GM19397 (cell line): ENCODE measurements at regions not wholly inside any gene's neighbourhood (a gene's known extent, or its start where the extent isn't known, plus 50 kb on each side); places are given as distances from the start of the nearest gene placed in this dataset.

Experiments
- ATAC-seq: cut with Tn5 transposase; IDR thresholded peaks from one replicate; pipeline ENCODE4 v1.9.1; 2021; ENCODE audit warnings: mild to moderate bottlenecking, moderate library complexity; ENCODE audit not compliant: unreplicated experiment

DNA sequence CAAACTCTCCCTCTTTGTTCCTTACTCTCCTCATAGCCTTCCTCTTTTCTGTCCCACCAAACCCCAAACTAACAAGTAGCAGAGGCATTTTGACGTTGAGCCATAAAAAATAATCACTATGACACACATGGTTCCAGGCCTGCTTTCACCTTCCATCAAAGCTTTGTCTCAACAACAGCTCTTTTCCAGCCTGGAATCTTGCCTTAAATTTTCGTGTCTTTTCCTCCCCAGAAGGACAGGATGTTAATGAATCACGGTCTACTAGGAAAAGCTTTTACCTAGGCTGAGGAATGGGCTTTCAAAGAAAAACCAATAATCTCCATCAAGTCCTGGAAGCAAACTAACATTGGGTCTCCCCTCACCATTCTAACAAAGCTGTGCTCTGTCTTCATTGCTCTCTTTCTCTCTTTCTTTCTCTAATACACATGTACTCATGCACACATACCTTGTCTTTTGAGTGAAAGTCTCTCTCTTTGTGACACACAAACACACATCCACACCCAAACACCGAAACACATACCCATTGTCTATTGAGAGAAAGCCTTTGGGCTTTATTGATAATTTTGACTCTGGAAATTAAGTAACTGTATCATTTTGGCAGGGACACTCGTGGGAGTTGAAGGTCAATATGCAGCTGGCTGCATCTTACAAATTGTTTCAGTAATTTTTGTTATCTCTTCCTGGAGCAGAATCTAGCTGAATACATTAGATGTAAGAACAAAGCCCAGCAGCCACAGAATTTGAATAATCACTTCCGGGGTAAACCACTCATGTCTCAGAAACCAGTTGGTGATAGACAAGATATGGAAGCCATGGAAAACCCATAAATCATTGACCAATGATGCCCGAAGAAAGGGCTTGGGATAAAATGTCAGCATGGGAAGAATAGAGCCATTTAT is 107.4 kb upstream of the SLC4A7 start:
- peak; percentile 47 for ATAC-seq

DNA sequence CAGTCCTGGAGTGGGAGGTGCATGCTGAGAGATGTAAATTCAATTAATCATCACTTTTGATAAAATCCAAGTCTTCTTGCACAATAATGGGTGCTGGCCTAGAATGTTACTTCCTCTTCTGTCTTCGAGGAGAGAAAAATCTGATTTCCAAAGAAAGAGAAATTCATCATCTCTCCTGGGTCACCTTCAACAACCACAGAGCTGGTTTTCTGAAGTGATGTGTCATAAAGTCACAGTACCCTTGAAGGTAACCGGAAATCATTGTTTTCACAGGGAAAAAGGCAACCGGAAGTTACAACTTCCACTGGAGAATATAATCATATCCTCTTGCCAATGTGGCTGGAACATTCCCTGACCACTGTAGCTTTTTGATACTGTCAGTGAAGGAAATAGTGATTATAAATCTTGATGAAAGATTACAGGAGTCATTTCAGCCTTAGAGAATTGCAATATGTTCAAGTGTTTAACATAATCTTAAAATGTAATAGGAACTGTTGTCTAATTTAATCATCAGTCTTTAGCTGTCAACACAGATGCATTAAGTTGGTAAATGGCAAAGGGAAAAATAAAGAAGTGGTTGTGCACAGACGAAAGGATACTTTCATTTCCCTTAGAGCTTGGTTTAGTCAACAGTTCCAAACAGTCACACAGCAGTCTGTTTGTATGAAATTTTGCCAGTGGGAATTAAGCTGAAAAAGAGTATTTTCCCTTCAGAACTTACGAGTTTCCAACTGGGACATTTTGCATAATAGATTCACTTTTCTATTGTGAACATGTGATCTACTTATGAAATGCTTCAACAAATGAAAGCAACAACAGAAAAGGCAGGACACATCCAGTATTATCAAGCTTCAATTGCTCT is 106.5 kb upstream of the SLC4A7 start:
- ATAC-seq: no peak

DNA sequence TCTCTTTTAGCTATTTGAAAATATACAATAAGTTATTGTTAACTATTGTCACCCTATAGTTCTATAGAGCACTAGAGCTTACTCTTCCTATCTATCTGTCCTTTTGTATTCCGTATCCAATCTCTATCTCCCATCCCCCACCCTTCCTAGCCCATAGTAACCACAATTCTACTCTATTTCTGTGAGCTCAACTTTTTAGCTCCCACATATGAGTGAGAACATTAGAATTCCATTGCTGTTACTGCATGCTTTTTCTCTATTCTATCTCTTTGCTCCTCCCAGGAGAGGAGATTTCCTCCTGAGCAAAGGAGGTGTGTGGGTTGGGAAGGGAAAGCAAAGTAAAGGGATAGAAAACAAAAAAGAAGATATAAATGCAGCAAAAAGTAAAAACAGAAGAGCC is 105.6 kb upstream of the SLC4A7 start:
- ATAC-seq: no peak

DNA sequence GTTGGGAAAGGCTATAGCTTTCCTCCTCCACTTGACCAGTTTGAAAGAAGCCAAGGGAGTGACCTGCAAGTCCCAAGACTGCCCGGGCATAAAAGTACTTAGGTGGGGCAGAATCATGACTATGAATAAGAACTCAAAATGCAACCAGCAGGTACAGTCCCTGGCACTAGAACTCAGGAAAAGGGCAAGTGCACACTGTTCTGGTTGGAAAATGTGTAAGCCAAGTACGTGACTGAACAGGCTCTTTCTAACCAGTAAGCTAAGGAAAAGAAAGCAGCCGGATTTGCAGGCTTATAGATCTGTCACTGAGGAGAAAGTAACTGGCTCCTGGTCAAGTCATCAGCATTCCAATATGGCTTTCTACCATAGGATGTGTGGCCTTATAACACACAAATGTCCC is 101.2 kb upstream of the SLC4A7 start:
- no peak for ATAC-seq

DNA sequence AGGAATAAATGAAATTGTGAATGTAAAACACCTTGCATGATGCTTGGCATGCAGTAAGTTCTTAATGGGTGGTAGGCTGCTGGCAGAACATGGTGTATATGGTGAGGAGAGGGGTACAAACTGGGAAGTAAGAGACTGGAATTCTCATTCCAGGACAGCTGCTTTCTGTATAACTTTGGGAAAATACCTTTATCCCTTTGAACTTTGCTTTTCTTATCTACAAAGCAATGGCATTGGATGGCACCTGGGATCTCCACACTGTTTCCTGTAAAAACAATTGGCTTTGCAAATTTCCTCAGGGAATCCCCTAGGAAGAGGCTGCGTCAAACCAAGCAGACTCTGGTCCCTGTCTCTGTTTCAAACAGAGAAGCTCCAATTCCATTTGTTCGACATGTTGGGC is 100.7 kb upstream of the SLC4A7 start:
- no peak for ATAC-seq

DNA sequence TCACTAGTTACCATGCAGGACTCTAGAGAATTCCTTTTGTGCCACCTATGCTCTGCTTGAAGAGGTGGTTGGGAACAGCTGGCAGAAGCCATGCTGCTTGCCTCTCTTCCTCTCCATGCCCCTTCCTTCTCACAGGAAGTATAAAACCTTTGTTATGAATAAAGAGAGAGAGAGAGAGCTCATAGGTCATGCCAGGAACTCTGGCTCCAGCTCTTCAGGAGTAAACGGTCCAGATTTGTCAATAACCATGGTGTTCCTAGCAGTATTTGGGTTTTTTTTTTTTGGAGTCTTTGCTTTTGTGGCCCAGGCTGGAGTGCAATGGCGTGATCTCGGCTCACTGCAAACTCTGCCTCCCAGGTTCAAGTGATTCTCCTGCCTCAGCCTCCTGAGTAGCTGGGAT is 97.7 kb upstream of the SLC4A7 start:
- ATAC-seq: no peak

DNA sequence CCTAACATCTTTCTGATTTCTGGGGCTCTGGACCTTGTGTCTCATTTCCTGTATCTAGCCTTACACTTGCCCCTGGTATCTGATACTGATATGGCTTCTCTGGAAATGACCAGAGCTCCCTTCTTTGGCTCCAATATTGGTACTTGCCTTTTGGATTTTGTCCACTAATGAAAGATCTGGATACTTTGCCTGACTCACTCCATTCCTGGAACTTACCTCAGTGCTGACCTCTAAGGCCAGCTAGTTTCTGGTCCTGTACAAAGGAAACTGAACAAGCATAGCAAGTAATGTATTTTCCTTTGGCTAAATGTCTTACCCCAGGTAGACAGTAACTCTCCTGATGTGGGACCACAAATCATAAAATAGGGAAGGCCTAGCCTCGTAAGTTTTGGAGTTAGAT is 93.8 kb upstream of the SLC4A7 start:
- ATAC-seq: no peak

DNA sequence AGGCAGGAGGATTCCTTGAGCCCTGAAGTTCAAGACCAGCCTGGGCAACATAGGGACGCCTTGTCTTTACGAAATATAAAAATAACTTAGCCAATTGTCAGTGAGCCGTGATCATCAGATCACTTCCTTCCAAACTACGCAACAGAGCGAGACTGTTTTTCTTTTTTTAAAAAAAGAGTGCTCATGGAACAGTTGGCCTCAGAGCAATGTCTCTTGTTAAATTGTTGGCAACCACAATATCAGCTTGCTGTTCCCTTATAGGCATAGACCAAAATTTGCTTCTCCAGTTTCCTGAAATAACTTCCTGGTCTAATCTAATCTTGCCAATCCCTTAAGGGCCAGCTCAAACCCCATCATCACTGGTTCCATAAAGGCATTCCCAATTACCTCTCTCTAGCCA is 93.3 kb upstream of the SLC4A7 start:
- ATAC-seq: no peak

DNA sequence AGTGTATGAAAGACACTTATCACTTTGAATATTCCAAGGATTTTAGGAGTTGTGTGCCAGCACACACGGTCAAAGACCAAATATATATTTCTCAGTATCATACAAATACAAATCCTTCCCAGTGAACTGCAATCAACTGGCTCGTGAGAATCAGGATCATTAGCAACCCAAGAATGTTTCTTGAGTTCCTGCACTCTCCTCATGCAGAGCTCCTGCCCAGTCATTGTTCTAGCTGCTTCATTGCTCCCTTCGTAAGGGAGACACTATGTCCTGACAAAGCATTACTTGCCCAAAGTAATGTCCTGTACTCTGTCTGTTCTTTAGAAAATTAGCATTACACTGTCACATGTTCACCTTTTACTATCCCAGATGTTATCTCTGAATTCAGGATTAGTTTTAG is 92.0 kb upstream of the SLC4A7 start:
- no peak for ATAC-seq

DNA sequence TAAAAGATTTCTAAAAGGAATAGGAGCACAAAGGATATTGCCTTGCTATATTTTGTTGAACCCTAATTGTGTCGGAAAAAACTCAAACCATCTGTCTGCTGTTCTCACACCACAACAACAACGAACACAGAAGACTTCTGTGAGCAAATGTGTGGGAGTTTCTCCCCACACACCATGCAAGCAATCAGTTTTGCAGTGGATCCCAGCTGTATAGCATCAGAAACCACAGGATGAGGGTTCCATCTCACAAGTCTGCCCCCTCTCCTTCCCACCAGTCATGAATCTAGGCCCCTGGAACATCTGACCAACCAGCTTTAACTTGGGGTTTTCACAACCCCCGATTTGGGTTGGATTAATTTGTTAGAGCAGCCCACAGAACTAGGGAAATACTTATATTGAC is 91.3 kb upstream of the SLC4A7 start:
- no peak for ATAC-seq

DNA sequence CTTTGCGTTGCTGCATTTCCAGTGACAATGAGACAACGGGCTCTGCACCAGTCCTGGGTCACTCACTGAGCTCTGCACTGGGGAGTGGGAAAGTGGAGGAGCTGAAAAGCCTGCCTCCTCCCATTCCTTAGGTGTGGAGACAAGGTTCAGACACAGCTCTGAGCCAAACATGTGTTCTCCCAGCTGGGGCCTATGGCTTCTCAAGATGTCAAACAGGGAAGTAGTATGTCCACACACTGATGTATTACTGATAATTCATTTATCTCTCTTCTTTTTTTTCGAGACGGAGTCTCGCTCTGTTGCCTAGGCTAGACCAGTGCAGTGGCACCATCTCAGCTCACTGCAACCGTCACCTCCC is 90.2 kb upstream of the SLC4A7 start:
- ATAC-seq: no peak

DNA sequence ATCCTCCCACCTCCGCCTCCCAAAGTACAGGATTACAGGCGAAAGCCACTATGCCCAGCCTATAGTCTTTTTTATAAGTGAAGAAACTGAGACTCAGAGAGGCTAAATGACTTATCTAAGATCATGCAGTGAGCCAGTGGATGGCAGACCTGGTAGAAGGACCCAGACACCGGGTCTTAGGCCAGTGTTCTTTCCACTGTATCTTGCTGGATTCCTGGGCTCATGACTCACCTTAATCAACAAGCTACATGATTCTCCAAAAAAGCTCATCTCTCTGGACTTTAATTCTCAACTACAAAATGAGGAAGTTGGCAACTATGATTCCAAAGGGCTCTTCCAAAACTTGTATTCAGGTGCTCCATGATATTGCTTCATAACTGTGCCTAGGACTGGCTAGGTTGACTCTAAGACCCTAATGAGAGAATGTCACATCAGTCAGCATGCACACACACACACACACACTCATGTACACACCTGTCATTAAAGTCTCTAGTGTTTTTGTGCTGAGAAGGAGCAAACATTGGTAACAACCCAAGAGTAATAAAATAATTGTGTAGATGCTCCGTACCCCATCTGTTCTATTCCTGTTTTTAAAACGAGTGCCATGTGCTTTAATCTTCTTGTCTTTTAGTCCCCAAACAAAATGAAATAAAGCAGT is 89.7 kb upstream of the SLC4A7 start:
- no peak for ATAC-seq

DNA sequence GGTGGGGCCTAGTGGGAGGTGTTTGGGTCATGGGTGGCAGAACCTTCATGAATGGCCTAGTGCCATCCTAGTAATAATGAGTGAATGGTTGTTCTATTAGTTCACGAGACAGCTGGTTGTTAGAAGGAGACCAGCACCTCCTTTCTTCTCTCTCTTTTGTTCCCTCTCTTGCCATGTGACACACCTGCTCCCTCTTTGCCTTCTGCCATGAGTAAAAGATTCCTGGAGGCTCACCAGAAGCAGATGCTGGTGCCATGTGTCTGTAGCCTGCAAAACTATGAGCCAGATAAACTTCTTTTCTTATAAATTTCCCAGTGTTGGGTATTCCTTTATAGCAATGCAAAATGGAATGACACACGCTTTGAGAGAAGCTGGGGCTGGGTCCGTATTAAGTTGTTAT is 89.0 kb upstream of the SLC4A7 start:
- ATAC-seq: no peak

DNA sequence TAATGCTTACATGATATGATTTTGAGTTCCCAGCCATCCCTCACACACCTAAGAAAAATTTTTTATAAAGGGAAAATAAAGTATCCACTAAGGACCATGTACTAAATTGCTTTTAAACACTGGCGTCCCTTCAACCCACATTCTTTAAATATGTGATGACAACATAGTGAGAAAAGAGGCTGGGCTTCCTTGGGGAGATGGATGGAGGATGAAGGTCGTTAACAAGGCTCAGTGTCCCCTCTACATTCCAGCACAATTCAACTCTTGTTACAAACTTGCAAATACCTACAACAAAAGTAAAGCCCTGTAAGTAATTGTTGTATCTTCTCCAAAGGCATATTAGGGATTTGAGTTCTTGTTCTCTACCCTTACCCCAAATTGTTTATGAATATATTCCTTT is 87.2 kb upstream of the SLC4A7 start:
- no peak for ATAC-seq

DNA sequence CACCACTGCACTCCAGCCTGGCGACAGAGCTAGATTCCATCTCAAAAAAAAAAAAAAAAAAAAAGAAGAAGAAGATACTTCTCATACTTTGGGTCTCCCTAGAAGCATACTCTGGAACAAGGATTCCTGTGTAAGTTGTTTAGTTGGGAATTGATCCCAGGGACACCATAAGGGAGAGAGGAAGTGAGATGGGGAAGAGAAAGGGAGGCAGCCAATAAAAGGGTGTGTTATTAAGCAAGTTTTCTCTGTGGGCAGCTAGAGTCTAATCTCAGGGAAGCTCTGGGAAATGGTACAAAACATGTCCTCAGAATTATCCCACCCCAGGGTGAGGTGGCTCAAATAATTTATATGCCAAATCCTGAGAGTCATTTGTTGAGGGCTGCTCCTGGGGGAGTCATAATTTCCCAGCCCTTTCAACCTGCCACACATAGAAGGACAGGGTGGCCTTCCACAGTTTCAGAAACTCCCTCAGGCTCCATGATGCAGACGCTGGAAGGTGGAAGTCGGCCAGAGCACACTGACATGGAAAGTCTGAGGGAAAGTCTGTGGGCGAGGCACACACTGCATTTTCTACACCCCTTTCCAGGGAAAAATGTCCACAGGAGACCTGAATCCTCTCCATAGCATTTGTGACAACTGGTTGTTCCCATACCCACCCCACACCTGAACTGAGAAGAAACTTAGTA is 86.4 kb upstream of the SLC4A7 start:
- no peak for ATAC-seq

DNA sequence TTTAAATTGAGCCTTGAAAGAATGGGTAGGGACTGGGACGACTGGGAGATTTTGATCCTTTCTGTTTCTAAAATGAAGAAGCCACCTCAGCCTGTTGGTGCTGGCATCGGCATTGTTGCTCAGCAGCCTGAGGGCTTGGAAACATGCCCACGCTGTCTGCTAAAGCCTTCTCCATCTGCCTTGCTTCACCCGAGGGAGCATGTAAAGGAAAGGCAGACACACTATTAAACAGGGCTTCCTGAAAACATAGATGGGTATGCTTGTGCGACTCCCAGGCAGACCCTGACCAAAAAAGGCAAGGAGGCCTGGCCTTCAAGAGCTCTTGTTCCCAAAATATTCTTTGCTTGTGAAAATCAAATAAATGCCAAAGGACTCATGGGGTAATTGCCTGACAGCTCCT is 84.2 kb upstream of the SLC4A7 start:
- ATAC-seq: no peak

DNA sequence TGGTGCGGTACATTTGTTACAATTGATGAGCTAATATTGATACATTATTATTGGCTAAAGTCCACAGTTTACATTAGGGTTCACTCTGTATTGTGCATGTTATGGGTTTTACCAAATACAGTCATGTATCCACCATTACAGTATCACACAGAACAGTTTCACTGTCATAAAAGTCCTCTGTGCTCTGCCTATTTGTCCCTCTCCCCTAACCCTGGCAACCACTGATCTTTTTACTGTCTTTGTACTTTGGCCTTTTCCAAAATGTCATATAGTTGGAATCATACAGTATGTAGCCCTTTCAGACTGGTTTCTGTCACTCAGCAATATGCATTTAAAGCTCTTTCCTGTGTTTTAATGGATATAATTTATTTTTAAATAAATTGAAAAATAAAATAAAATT is 83.1 kb upstream of the SLC4A7 start:
- no peak for ATAC-seq

DNA sequence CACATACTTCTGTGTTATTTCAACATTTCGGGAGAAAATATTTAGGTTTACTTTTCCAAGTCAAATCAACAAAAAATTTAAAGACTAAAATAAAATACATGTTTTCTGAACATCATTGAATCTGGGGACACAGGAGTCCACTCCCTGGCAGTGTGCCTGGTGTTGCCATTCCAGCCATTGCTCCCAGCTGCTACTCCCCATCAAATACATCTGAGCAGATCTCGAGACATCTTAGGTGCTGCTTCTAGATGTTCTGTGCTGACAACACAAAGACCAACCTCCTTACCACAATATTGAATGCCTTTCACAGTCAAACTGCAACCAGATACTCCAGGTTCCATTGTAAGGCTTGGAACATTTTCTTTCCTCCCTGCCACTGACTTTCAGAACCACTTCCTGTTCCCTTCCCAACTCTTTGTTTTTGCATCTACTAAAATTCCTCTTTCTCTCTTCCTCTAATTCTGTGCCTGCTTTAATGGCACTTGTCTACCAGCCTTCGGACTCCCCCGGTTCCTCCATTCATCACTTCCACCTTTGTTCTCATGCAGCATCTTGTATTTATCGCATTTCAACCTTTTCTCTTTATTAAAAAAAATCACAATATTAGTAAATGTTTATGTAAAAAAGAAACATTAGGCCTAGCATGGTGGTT is 81.1 kb upstream of the SLC4A7 start:
- no peak for ATAC-seq

DNA sequence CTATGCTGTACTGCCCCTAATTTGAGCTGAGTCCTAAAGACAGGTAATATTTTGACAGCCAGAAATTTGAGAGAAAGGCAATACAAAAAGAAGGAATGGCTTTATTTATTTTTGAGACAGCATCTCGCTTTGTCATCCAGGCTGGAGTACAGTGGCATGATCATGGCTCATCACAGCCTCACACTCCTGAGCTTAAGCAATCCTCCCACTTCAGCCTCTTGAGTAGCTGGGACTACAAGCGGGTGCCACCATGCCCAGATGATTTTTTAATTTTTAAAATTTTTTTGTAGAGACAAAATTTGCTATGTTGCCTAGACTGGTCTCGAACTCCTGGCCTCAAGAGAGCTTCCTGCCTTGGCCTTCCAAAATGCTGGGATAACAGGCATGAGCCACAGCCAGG is 77.4 kb upstream of the SLC4A7 start:
- no peak for ATAC-seq

DNA sequence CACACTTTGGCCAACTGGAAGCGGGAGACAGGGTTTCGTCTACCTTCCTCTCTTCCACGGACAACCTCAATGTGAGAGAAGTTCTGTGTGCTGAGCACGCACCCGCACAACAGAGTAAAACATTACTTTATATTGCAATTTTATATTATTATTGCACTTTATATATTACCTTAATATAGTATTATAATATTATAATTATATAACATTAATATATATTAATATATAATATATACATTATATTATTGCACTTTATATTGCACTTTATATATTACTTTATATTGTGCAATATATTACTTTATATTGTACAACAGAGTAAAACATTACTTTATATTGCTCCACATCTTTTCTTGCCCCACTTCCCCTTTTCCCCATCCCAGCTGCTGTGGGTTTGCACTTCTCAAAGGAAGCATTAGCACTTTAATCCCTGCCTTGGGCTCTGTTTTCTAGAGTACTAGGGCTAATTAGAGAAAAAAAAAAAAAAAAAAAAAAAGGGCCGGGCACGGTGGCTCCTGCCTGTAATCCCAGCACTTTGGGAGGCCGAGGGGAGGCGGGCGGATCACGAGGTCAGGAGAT is 76.4 kb upstream of the SLC4A7 start:
- ATAC-seq: no peak
